ENCODE measurements at regions not wholly inside any gene's neighbourhood (a gene's known extent, or its start where the extent isn't known, plus 50 kb on each side); places are given as distances from the start of the nearest gene placed in this dataset.

GRCh38 chr11:97389270-97389669 is 999.5 kb downstream of the JRKL start:
- in situ Hi-C loops (cut with MboI) = no loop called here
- TF ChIP-seq SREBF2 (CRISPR knock-in tag; IDR thresholded peaks at IDR 0.05) (no peak), ZNF655 (CRISPR knock-in tag; IDR thresholded peaks at IDR 0.05) (no peak), ZNF644 (tag; IDR thresholded peaks at IDR 0.05; ENCODE audit: low read depth) (no peak), ZNF174 (CRISPR knock-in tag; IDR thresholded peaks at IDR 0.05) (no peak), ZNF121 (CRISPR knock-in tag; conservative IDR thresholded peaks at IDR 0.05) (no peak), BACH1 (tag; IDR thresholded peaks at IDR 0.05) (no peak), NFXL1 (CRISPR knock-in tag; IDR thresholded peaks at IDR 0.05) (no peak), BMI1 (IDR thresholded peaks at IDR 0.05; ENCODE audit: low read length) (no peak), RNF219 (CRISPR knock-in tag; IDR thresholded peaks at IDR 0.05) (no peak), HINFP (tag; conservative IDR thresholded peaks at IDR 0.05; ENCODE audit: low read depth) (no peak), CREB3 (tag; conservative IDR thresholded peaks at IDR 0.05; ENCODE audit: low read depth) (no peak), THRA (IDR thresholded peaks at IDR 0.05) (no peak), PKNOX1 (IDR thresholded peaks at IDR 0.05) (no peak), SLC30A9 (CRISPR knock-in tag; IDR thresholded peaks at IDR 0.05) (no peak), GTF2F1 (IDR thresholded peaks at IDR 0.05; ENCODE audit: low read depth, low read length) (no peak), ZNF41 (CRISPR knock-in tag; conservative IDR thresholded peaks at IDR 0.05) (no peak)

More at GRCh38 chr11:97389270-97389669, 999.5 kb downstream of the JRKL start:
- no peaks in the 10 kb centered on the region for H3K9me3 ChIP-seq (replicated peaks; ENCODE audit: control insufficient read depth, insufficient read depth, low read depth, low read length)
- DNase-seq (ENCODE audit: extremely low read depth in 1 of 4, low spot score in 3 of 4) = no peak
- intact Hi-C loops (cut with micrococcal nuclease) = no loop called here
- no peak overlapping the region for H2AFZ ChIP-seq (ENCODE audit: low read depth, low read length)
- H3K9me1 ChIP-seq (ENCODE audit: control insufficient read depth, insufficient read depth, low read length) = no peaks in the 10 kb centered on the region
- no peaks in the 10 kb centered on the region for H3K79me2 ChIP-seq (ENCODE audit: control insufficient read depth, insufficient read depth, low read length)
- BruUV-seq (replicated peaks) = no TSS peak
- no peaks in the 10 kb centered on the region for H3K36me3 ChIP-seq (ENCODE audit: control insufficient read depth, insufficient read depth, low read length)
- no peak for ATAC-seq
- no peak overlapping the region for H3K9ac ChIP-seq (ENCODE audit: insufficient read depth in 1 of 2, low read depth in 2 of 2, low read length in 2 of 2)
- CTCF ChIA-PET (ENCODE audit: low intra/inter-chr PET ratio) = no interaction called here
- H4K20me1 ChIP-seq (replicated peaks; ENCODE audit: control insufficient read depth, insufficient read depth, low read length) = no peaks in the 10 kb centered on the region
- H3K4me1 ChIP-seq (replicated peaks in 1 of 2; ENCODE audit: control insufficient read depth in 2 of 2, insufficient read depth in 2 of 2, low read length in 2 of 2) = no peaks in the 10 kb centered on the region
- 0% methylated on average over 2 of the region's 2 CpGs for WGBS (ENCODE audit: insufficient coverage, low coverage, missing lambda C conversion rate)
- no peaks in the 10 kb centered on the region for H3K27me3 ChIP-seq (ENCODE audit: control insufficient read depth in 2 of 2, insufficient read depth in 2 of 2, low read length in 2 of 2)
- POLR2A ChIA-PET = no interaction called here
- H3K27ac ChIP-seq (ENCODE audit: extremely low read depth, low read depth, low read length) = no peak overlapping the region
- no peak overlapping the region for H3K4me3 ChIP-seq
- no peak overlapping the region for H3K4me2 ChIP-seq (ENCODE audit: insufficient read depth, low read length)
- FAIRE-seq = no peak

Measured in K562 (cell line).